Prostate gland (tissue), 2 donors: ENCODE measurements at regions not wholly inside any gene's neighbourhood (a gene's known extent, or its start where the extent isn't known, plus 50 kb on each side); places are given as distances from the start of the nearest gene placed in this dataset.

Experiments used
- DNase-seq: peaks from one replicate; pipeline ENCODE4 v3.0.0-alpha.2; 2019; ENCODE audit warnings: low spot score
- H3K27ac ChIP-seq, 2 donors: fragments of 200-600 bp; sonication (generic); 2 replicates each; pipeline ENCODE4 v1.5.1; 2017 to 2019
- H3K27me3 ChIP-seq: fragments of 200-600 bp; sonication (generic); replicated peaks from 2 replicates; pipeline ENCODE4 v1.5.1; 2019; ENCODE audit not compliant: insufficient read depth
- H3K36me3 ChIP-seq, 2 donors: fragments of 200-600 bp; sonication (generic); 1 replicate in 1 of 2; 2 replicates in 1 of 2; pipeline versions ENCODE4 v1.5.1 to v1.8.1; 2017 to 2019
- H3K4me1 ChIP-seq: fragments of 200-600 bp; sonication (generic); replicated peaks from 2 replicates; pipeline ENCODE4 v1.5.1; 2019
- H3K4me3 ChIP-seq, 2 donors: fragments of 200-600 bp; sonication (generic); 2 replicates each; pipeline ENCODE4 v1.5.1; 2017 to 2019
- H3K9me3 ChIP-seq: fragments of 200-600 bp; sonication (generic); 2 replicates; pipeline ENCODE4 v1.5.1; 2017
- POLR2A ChIP-seq: fragments of 450-650 bp; IDR thresholded peaks from one replicate; pipeline ENCODE4 v1.6.1; 2016; ENCODE audit warnings: antibody characterized with exemption, mild to moderate bottlenecking
- POLR2AphosphoS5 ChIP-seq: sonication (generic); formaldehyde crosslinking; IDR thresholded peaks from one replicate; pipeline ENCODE4 v1.6.1; 2017; ENCODE audit warnings: antibody characterized with exemption
- WGBS: methylation state at CpG from one replicate; pipeline ENCODE4 v1.1.5; 2018; 5-methylcytosine and 5-hydroxymethylcytosine counted together
- intact Hi-C: fragments of 100-400 bp; cut with DNase I; formaldehyde crosslinking; loops from one replicate; pipeline ENCODE4 v1.14.2; 2022
- TF ChIP-seq, protein P1 (sequence below), 4 experiments: fragments of 200-600 bp in 2 of 4; fragments of 450-650 bp in 2 of 4; sonication (generic) in 2 of 4; IDR thresholded peaks; 1 replicate in 3 of 4; 2 replicates in 1 of 4; pipeline ENCODE4 v1.5.1; 2016 to 2019; ENCODE audit warnings: antibody characterized with exemption in 4 of 4, mild to moderate bottlenecking in 2 of 4, moderate library complexity in 2 of 4

DNA sequence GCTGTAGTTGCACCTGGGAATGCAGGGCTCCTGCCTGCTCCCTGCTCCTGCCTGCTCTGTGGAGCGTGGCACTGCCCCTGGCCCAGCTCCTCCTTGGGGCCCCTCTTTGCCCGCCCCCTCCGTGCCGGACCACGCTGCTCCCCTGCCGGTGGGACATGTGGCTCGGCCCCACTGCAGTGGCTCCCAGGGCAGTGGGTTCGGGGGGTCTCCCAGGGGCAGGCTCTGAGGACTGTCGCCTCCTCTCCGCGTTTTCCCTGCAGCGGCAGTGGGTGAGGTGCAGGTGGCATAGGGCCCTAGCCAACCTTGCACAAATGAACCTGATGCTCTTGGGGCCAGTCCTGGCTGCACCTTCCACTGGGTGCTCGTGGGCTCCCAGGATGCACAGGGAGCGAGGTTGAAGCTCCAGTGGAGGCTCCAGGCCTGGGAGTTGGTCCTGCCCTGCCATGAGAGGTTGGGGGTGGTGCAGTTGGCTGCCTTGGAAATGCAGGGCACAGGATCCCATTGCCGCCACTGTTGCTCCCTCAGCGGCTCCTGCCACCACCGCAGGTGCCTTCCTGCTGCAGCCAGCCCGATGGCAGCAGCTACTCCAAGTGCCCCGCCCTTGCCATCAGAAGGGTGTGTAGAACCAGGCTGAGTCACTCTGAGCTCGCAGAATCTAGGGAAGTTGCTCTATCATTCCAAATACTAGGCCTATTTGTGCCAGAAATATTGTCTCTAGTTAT is 313.1 kb upstream of the SYT4 start:
- Histone ChIP-seq H3K36me3 (no peaks in the 10 kb centered on the region), H3K9me3 (no peaks in the 10 kb centered on the region), H3K4me3 (no peak overlapping the region), H3K27me3 (no peaks in the 10 kb centered on the region), H3K27ac (no peak overlapping the region), H3K4me1 (no peaks in the 10 kb centered on the region)
- TF ChIP-seq, protein P1, sequence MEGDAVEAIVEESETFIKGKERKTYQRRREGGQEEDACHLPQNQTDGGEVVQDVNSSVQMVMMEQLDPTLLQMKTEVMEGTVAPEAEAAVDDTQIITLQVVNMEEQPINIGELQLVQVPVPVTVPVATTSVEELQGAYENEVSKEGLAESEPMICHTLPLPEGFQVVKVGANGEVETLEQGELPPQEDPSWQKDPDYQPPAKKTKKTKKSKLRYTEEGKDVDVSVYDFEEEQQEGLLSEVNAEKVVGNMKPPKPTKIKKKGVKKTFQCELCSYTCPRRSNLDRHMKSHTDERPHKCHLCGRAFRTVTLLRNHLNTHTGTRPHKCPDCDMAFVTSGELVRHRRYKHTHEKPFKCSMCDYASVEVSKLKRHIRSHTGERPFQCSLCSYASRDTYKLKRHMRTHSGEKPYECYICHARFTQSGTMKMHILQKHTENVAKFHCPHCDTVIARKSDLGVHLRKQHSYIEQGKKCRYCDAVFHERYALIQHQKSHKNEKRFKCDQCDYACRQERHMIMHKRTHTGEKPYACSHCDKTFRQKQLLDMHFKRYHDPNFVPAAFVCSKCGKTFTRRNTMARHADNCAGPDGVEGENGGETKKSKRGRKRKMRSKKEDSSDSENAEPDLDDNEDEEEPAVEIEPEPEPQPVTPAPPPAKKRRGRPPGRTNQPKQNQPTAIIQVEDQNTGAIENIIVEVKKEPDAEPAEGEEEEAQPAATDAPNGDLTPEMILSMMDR (IDR thresholded peaks at IDR 0.05) = no peak
- no peak for TF ChIP-seq POLR2AphosphoS5
- TF ChIP-seq POLR2A = no peak
- intact Hi-C loops = no loop called here
- no peak for DNase-seq
- WGBS = 89% methylated on average over 9 of the region's 20 CpGs

DNA sequence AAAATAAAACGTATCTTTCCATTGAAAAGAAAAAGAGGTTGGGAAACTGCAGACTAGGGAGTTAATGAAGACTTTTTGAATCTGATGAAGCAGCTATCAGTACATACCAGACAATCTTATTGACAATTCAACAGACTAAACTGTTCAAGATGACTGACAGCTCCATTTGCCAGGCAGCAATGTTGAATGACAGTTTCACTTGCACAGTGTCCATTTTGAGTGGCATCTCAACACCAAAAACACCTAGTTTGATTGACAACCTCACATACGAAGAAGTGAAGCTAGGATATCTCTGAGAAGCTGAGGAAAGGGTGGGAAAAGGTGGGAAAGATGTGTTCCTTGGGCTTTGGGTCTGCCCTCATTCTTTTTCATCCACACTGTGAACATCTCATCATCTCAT is 315.0 kb upstream of the SYT4 start:
- no peak for TF ChIP-seq POLR2AphosphoS5
- TF ChIP-seq, protein P1 (IDR thresholded peaks at IDR 0.05) = no peak
- no peak for TF ChIP-seq POLR2A
- H3K36me3 ChIP-seq = no peaks in the 10 kb centered on the region
- WGBS = 64% methylated on average over 2 of the region's 2 CpGs
- intact Hi-C loops = no loop called here
- no peaks in the 10 kb centered on the region for H3K27me3 ChIP-seq
- no peaks in the 10 kb centered on the region for H3K9me3 ChIP-seq
- no peaks in the 10 kb centered on the region for H3K4me1 ChIP-seq
- H3K27ac ChIP-seq = no peak overlapping the region
- no peak overlapping the region for H3K4me3 ChIP-seq
- no peak for DNase-seq

DNA sequence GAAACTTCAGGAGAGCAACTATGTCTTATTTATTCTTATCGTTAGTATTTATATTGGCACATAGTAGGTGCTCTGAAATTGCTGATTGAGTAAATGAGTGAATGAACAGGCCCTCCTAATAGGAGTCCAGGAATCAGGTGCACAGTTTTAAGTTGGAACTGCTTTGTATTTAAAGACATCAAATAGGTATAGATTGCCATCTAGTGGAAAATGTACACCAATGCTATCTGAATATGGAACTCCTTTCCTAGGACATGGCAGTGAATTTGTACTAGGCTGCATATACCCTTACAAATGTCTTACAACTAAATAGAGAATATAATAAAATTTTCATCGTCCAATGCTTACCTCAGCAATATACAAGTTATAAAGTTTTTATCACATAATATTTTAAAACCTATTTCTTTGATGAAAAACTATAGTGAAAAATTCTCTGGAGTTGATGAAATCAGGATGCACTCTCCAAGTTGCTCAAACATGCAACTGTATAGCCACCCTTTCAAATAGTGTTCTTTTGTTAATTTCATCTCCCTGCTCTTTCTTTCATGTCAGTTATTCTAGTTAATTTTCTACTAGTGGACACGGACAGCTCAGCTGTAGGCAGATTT is 318.9 kb upstream of the SYT4 start:
- Histone ChIP-seq H3K27me3 (no peaks in the 10 kb centered on the region), H3K4me3 (no peak overlapping the region), H3K4me1 (no peaks in the 10 kb centered on the region), H3K9me3 (no peaks in the 10 kb centered on the region), H3K27ac (no peak overlapping the region), H3K36me3 (no peaks in the 10 kb centered on the region)
- intact Hi-C loops = no loop called here
- 49% methylated on average over 3 of the region's 3 CpGs for WGBS
- TF ChIP-seq, protein P1 (IDR thresholded peaks at IDR 0.05) = peak in 3 of 4 experiments; percentile 26 to 48 (median 42)
- no peak for TF ChIP-seq POLR2AphosphoS5
- DNase-seq = no peak

DNA sequence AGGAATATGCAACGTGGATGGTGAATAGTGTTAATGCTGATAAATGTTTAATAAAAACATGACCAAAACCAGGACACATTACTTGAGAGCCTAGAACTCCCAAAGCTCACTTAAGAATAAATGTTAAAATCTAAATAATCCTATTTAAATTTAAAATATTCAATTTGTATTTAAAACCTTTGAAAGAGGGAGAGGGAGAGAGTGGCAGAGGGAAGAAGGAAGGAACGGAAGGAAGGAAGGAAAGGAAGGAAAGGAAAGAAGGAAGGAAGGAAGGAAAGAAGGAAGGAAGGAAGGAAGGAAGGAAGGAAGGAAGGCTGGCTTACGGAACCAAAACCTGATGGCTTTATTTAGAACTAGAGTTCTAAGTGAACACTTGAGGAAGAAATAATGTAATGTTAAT is 324.1 kb upstream of the SYT4 start:
- intact Hi-C loops = no loop called here
- Histone ChIP-seq H3K27me3 (no peaks in the 10 kb centered on the region), H3K36me3 (no peaks in the 10 kb centered on the region), H3K9me3 (no peaks in the 10 kb centered on the region), H3K4me3 (no peak overlapping the region), H3K4me1 (no peaks in the 10 kb centered on the region), H3K27ac (no peak overlapping the region)
- TF ChIP-seq, protein P1 (IDR thresholded peaks at IDR 0.05) = no peak
- TF ChIP-seq POLR2A (no peak), POLR2AphosphoS5 (no peak)
- 79% methylated on average over 3 of the region's 3 CpGs for WGBS
- no peak for DNase-seq

DNA sequence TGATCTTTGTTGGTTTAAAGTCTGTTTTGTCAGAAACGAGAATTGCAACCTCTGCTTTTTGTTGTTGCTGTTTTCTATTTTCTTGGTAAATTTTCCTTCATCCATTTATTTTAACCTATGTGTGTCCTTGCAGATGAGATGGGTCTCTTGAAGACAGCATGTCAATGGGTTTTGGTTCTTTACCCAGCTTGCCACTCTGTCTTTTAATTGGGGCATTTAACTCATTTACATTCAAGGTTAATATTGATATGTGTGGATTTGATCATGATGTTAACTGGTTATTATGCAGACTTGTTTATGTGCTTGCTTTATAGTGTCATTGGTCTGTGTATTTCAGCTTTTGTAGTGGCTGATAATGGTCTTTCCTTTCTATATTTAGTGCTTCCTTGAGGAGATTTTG is 327.9 kb upstream of the SYT4 start:
- H3K9me3 ChIP-seq = no peaks in the 10 kb centered on the region
- no peak overlapping the region for H3K4me3 ChIP-seq
- TF ChIP-seq POLR2AphosphoS5 = no peak
- TF ChIP-seq POLR2A = no peak
- TF ChIP-seq, protein P1 (IDR thresholded peaks at IDR 0.05) = no peak
- H3K27ac ChIP-seq = no peak overlapping the region
- intact Hi-C loops = no loop called here
- WGBS = 83% methylated on average over 1 of the region's 1 CpG
- H3K4me1 ChIP-seq = no peaks in the 10 kb centered on the region
- H3K36me3 ChIP-seq = no peaks in the 10 kb centered on the region
- H3K27me3 ChIP-seq = no peaks in the 10 kb centered on the region
- no peak for DNase-seq
